ENCODE measurements at regions not wholly inside any gene's neighbourhood (a gene's known extent, or its start where the extent isn't known, plus 50 kb on each side); places are given as distances from the start of the nearest gene placed in this dataset.

GRCh38 chr3:70393881-70394612, 81.6 kb upstream of the MDFIC2 start:
- Histone ChIP-seq H3K27me3 (ENCODE audit: insufficient read depth, low read length) (no peaks in the 10 kb centered on the region), H3F3A (ENCODE audit: insufficient read depth, low read length) (no peaks in the 10 kb centered on the region), H3K4me2 (ENCODE audit: low read length) (no peak overlapping the region), H3K9me3 (ENCODE audit: low read length) (no peaks in the 10 kb centered on the region), H2AFZ (ENCODE audit: low read length) (no peak overlapping the region), H3K27ac (ENCODE audit: low read depth, low read length, poor library complexity, severe bottlenecking) (no peak overlapping the region), H3K9ac (ENCODE audit: low read length) (no peak overlapping the region), H3K4me1 (ENCODE audit: insufficient read depth, low read length, severe bottlenecking) (no peaks in the 10 kb centered on the region), H3K4me3 (ENCODE audit: low read depth, low read length, poor library complexity, severe bottlenecking) (no peak overlapping the region), H3K36me3 (ENCODE audit: insufficient read depth, low read length) (no peaks in the 10 kb centered on the region), H4K20me1 (ENCODE audit: insufficient read depth, low read length) (no peaks in the 10 kb centered on the region), H3K9me2 (ENCODE audit: low read depth, low read length) (no peaks in the 10 kb centered on the region), H3K79me2 (ENCODE audit: insufficient read depth, low read length) (no peaks in the 10 kb centered on the region)
- TF ChIP-seq CTCF (IDR thresholded peaks at IDR 0.05; ENCODE audit: low read length) (no peak), EZH2 (IDR thresholded peaks at IDR 0.05; ENCODE audit: borderline replicate concordance, low read length) (no peak)

- H3K4me1 ChIP-seq (ENCODE audit: insufficient read depth, low read length, severe bottlenecking), result no peaks in the 10 kb centered on the region
- no peak overlapping the region for H3K4me3 ChIP-seq (ENCODE audit: low read depth, low read length, poor library complexity, severe bottlenecking)
- H3K79me2 ChIP-seq (ENCODE audit: insufficient read depth, low read length), result no peaks in the 10 kb centered on the region
- H3K27ac ChIP-seq (ENCODE audit: low read depth, low read length, poor library complexity, severe bottlenecking), result no peak overlapping the region
- no peaks in the 10 kb centered on the region for H4K20me1 ChIP-seq (ENCODE audit: insufficient read depth, low read length)
- H3K4me2 ChIP-seq (ENCODE audit: low read length), result no peak overlapping the region
- TF ChIP-seq EZH2 (IDR thresholded peaks at IDR 0.05; ENCODE audit: borderline replicate concordance, low read length) (no peak), CTCF (IDR thresholded peaks at IDR 0.05; ENCODE audit: low read length) (no peak)
- no peak overlapping the region for H2AFZ ChIP-seq (ENCODE audit: low read length)
- H3K27me3 ChIP-seq (ENCODE audit: insufficient read depth, low read length), result no peaks in the 10 kb centered on the region
- H3K9me2 ChIP-seq (ENCODE audit: low read depth, low read length), result no peaks in the 10 kb centered on the region
- no peak overlapping the region for H3K9ac ChIP-seq (ENCODE audit: low read length)
- H3K36me3 ChIP-seq (ENCODE audit: insufficient read depth, low read length), result no peaks in the 10 kb centered on the region
- H3F3A ChIP-seq (ENCODE audit: insufficient read depth, low read length), result no peaks in the 10 kb centered on the region
- H3K9me3 ChIP-seq (ENCODE audit: low read length), result no peaks in the 10 kb centered on the region
Observed at GRCh38 chr3:70392227-70392626, 79.8 kb upstream of the MDFIC2 start.

GRCh38 chr3:70387889-70388288, 75.5 kb upstream of the MDFIC2 start:
- Histone ChIP-seq H3K27ac (ENCODE audit: low read depth, low read length, poor library complexity, severe bottlenecking) (no peak overlapping the region), H3K36me3 (ENCODE audit: insufficient read depth, low read length) (no peaks in the 10 kb centered on the region)
- TF ChIP-seq EZH2 (IDR thresholded peaks at IDR 0.05; ENCODE audit: borderline replicate concordance, low read length), result no peak
- no peak for TF ChIP-seq CTCF (IDR thresholded peaks at IDR 0.05; ENCODE audit: low read length)

More at GRCh38 chr3:70387889-70388288, 75.5 kb upstream of the MDFIC2 start:
- Histone ChIP-seq H3K9me2 (ENCODE audit: low read depth, low read length) (no peaks in the 10 kb centered on the region), H3K4me1 (ENCODE audit: insufficient read depth, low read length, severe bottlenecking) (no peaks in the 10 kb centered on the region), H2AFZ (ENCODE audit: low read length) (no peak overlapping the region), H3K9ac (ENCODE audit: low read length) (no peak overlapping the region), H3K79me2 (ENCODE audit: insufficient read depth, low read length) (no peaks in the 10 kb centered on the region), H3F3A (ENCODE audit: insufficient read depth, low read length) (no peaks in the 10 kb centered on the region), H3K4me2 (ENCODE audit: low read length) (no peak overlapping the region), H3K9me3 (ENCODE audit: low read length) (no peaks in the 10 kb centered on the region), H3K27me3 (ENCODE audit: insufficient read depth, low read length) (no peaks in the 10 kb centered on the region), H3K4me3 (ENCODE audit: low read depth, low read length, poor library complexity, severe bottlenecking) (no peak overlapping the region), H4K20me1 (ENCODE audit: insufficient read depth, low read length) (no peaks in the 10 kb centered on the region)

All from OCI-LY1 (cell line).